H1 (cell line): ENCODE measurements at regions not wholly inside any gene's neighbourhood (a gene's known extent, or its start where the extent isn't known, plus 50 kb on each side); places are given as distances from the start of the nearest gene placed in this dataset.

Experiments used
- CTCF ChIA-PET: fragments of 300-600 bp; sonication (Branson Sonifier 250); formaldehyde crosslinking; loops from one replicate; lab custom pipeline; 2021; ENCODE audit not compliant: partially characterized antibody; lab: Charles Lee
- POLR2A ChIA-PET: fragments of 300-600 bp; sonication (Branson Sonifier 250); formaldehyde crosslinking; loops from one replicate; lab custom pipeline; 2021; ENCODE audit warnings: inconsistent platforms; ENCODE audit not compliant: partially characterized antibody; lab: Charles Lee
- DNase-seq, 2 experiments: peaks; one replicate each; pipeline versions ENCODE4 v3.0.0 to v3.0.0-alpha.2; 2010 to 2022; ENCODE audit warnings: low spot score in 2 of 2, low read depth in 1 of 2, mixed read lengths in 1 of 2
- FAIRE-seq: peaks from 2 replicates; lab custom pipeline; 2011; peaks lifted over from hg19 to GRCh38; lab: Jason Lieb, UNC
- H2AFZ ChIP-seq: 2 replicates; pipeline ENCODE4 v1.8.1; 2012; ENCODE audit warnings: low read length, inconsistent platforms
- H2AK5ac ChIP-seq: 2 replicates; pipeline ENCODE4 v1.6.1; 2013; ENCODE audit warnings: low read depth, low read length
- H2BK120ac ChIP-seq: replicated peaks from 2 replicates; pipeline ENCODE3; 2013; ENCODE audit warnings: low read depth, low read length, inconsistent platforms
- H2BK12ac ChIP-seq: 2 replicates; pipeline ENCODE4 v1.6.1; 2013; ENCODE audit warnings: low read depth, low read length
- H2BK15ac ChIP-seq: 2 replicates; pipeline ENCODE4 v1.6.1; 2013; ENCODE audit warnings: low read length
- H2BK20ac ChIP-seq: 2 replicates; pipeline ENCODE4 v1.6.1; 2013; ENCODE audit warnings: low read length
- H2BK5ac ChIP-seq: 2 replicates; pipeline ENCODE4 v1.6.1; 2013; ENCODE audit warnings: low read depth, low read length
- H3K14ac ChIP-seq: 2 replicates; pipeline ENCODE4 v1.6.1; 2013; ENCODE audit warnings: inconsistent platforms; ENCODE audit not compliant: insufficient read length
- H3K18ac ChIP-seq: 2 replicates; pipeline ENCODE4 v1.6.1; 2013; ENCODE audit warnings: low read length; ENCODE audit errors: extremely low read depth
- H3K23ac ChIP-seq: 2 replicates; pipeline ENCODE4 v1.6.1; 2013; ENCODE audit warnings: inconsistent platforms; ENCODE audit not compliant: insufficient read length
- H3K23me2 ChIP-seq: 2 replicates; pipeline ENCODE4 v1.6.1; 2013; ENCODE audit warnings: low read depth, low read length
- H3K27ac ChIP-seq: 2 replicates; pipeline ENCODE4 v1.6.1; 2011; ENCODE audit warnings: low read depth, low read length, inconsistent platforms
- H3K27me3 ChIP-seq, 4 experiments: replicated peaks in 1 of 4; 1 replicate in 1 of 4; 2 replicates in 3 of 4; pipeline versions ENCODE4 v1.6.1 to v1.8.1; 2011 to 2013; ENCODE audit warnings: low read length in 3 of 4, mild to moderate bottlenecking in 3 of 4, inconsistent platforms in 2 of 4, mixed read lengths in 2 of 4, moderate library complexity in 1 of 4; ENCODE audit not compliant: control insufficient read depth in 3 of 4, insufficient read depth in 3 of 4; ENCODE audit errors: extremely low read depth in 1 of 4
- H3K36me3 ChIP-seq, 4 experiments: 2 replicates each; pipeline versions ENCODE4 v1.6.1 to v1.8.1; 2011 to 2013; ENCODE audit warnings: mild to moderate bottlenecking in 4 of 4, low read length in 3 of 4, moderate library complexity in 2 of 4, control low read depth in 1 of 4, inconsistent platforms in 1 of 4; ENCODE audit not compliant: insufficient read depth in 4 of 4, control insufficient read depth in 2 of 4
- H3K4ac ChIP-seq: replicated peaks from 2 replicates; pipeline ENCODE3; 2013; ENCODE audit warnings: low read length, low read depth, mixed read lengths, inconsistent platforms; ENCODE audit not compliant: insufficient read length
- H3K4me1 ChIP-seq, 4 experiments: replicated peaks in 1 of 4; 1 replicate in 1 of 4; 2 replicates in 3 of 4; pipeline versions ENCODE4 v1.6.1 to v1.8.1; 2011 to 2013; ENCODE audit warnings: low read length in 3 of 4, inconsistent platforms in 2 of 4, mixed read lengths in 1 of 4; ENCODE audit not compliant: insufficient read depth in 4 of 4, control insufficient read depth in 3 of 4
- H3K4me2 ChIP-seq, 2 experiments: 2 replicates each; pipeline versions ENCODE4 v1.6.1 to v1.8.1; 2011 to 2013; ENCODE audit warnings: low read depth in 2 of 2, low read length in 2 of 2, control low read depth in 1 of 2, inconsistent platforms in 1 of 2, mild to moderate bottlenecking in 1 of 2; ENCODE audit not compliant: insufficient read depth in 1 of 2
- H3K4me3 ChIP-seq, 4 experiments: fragments of 200-600, 300-600 bp in 1 of 4; sonication (generic), shearing (Covaris generic), sonication (Bioruptor Twin) in 1 of 4; 2 replicates each; pipeline versions ENCODE4 v1.5.1 to v1.8.1; 2011 to 2016; ENCODE audit warnings: low read length in 4 of 4, low read depth in 3 of 4, control low read depth in 2 of 4, inconsistent platforms in 2 of 4, mild to moderate bottlenecking in 2 of 4, mixed read lengths in 1 of 4, moderate library complexity in 1 of 4; ENCODE audit not compliant: insufficient read depth in 2 of 4; ENCODE audit errors: extremely low read depth in 1 of 4
- H3K56ac ChIP-seq: replicated peaks from 2 replicates; pipeline ENCODE3; 2013; ENCODE audit warnings: low read depth, mild to moderate bottlenecking, mixed read lengths, low read length, inconsistent platforms; ENCODE audit not compliant: insufficient read length
- H3K79me1 ChIP-seq: 2 replicates; pipeline ENCODE4 v1.6.1; 2013; ENCODE audit warnings: low read depth, low read length, control low read depth
- H3K79me2 ChIP-seq, 2 experiments: 2 replicates each; pipeline versions ENCODE4 v1.6.1 to v1.8.1; 2012 to 2013; ENCODE audit warnings: low read length in 2 of 2, mild to moderate bottlenecking in 2 of 2, inconsistent platforms in 1 of 2; ENCODE audit not compliant: insufficient read depth in 2 of 2, control insufficient read depth in 1 of 2
- H3K9ac ChIP-seq, 4 experiments: replicated peaks in 1 of 4; 1 replicate in 1 of 4; 2 replicates in 3 of 4; pipeline versions ENCODE4 v1.6.1 to v1.8.1; 2011 to 2013; ENCODE audit warnings: low read depth in 3 of 4, low read length in 3 of 4, control low read depth in 2 of 4, mild to moderate bottlenecking in 2 of 4, moderate library complexity in 2 of 4, inconsistent platforms in 1 of 4; ENCODE audit errors: extremely low read depth in 1 of 4
- H3K9me3 ChIP-seq, 2 experiments: 2 replicates each; pipeline versions ENCODE4 v1.6.1 to v1.8.1; 2012 to 2013; ENCODE audit warnings: mild to moderate bottlenecking in 2 of 2, moderate library complexity in 2 of 2, control low read depth in 1 of 2, inconsistent platforms in 1 of 2, low read depth in 1 of 2, low read length in 1 of 2, mixed read lengths in 1 of 2; ENCODE audit not compliant: insufficient read depth in 2 of 2
- H4K20me1 ChIP-seq, 2 experiments: replicated peaks in 1 of 2; 2 replicates each; pipeline versions ENCODE3 to v1.8.1; 2011 to 2013; ENCODE audit warnings: inconsistent platforms in 2 of 2, low read length in 2 of 2, mild to moderate bottlenecking in 1 of 2; ENCODE audit not compliant: insufficient read depth in 2 of 2, control insufficient read depth in 1 of 2
- H4K5ac ChIP-seq: 2 replicates; pipeline ENCODE4 v1.6.1; 2013; ENCODE audit warnings: low read length, low read depth, mixed read lengths, inconsistent platforms; ENCODE audit not compliant: insufficient read length
- H4K8ac ChIP-seq: 2 replicates; pipeline ENCODE4 v1.8.0; 2013; ENCODE audit warnings: mild to moderate bottlenecking, moderate library complexity, low read length, inconsistent platforms; ENCODE audit not compliant: insufficient read depth; ENCODE audit errors: extremely low read depth
- H4K91ac ChIP-seq: replicated peaks from 2 replicates; pipeline ENCODE3; 2013; ENCODE audit warnings: low read length, mixed read lengths, inconsistent platforms; ENCODE audit not compliant: insufficient read length
- ASH2L ChIP-seq: fragments of 200-600, 300-600 bp; sonication (generic); IDR thresholded peaks from one replicate; pipeline ENCODE4 v1.7.1; 2017; ENCODE audit warnings: low read length
- CHD1 ChIP-seq: IDR thresholded peaks from 2 replicates; pipeline ENCODE4 v1.6.1; 2012; ENCODE audit warnings: low read depth, low read length, improper control_type of control experiment
- CREB1 ChIP-seq: IDR thresholded peaks from 2 replicates; pipeline ENCODE4 v1.6.1; 2012; ENCODE audit warnings: inconsistent platforms
- CTCF ChIP-seq, 3 experiments: IDR thresholded peaks; 1 replicate in 2 of 3; 2 replicates in 1 of 3; pipeline versions ENCODE4 v1.5.1 to v1.6.1; 2011; ENCODE audit warnings: low read length in 3 of 3, mild to moderate bottlenecking in 3 of 3, inconsistent platforms in 2 of 3, low read depth in 1 of 3, moderate library complexity in 1 of 3; ENCODE audit not compliant: insufficient read depth in 1 of 3; ENCODE audit errors: control extremely low read depth in 1 of 3
- E2F6 ChIP-seq: IDR thresholded peaks from 2 replicates; pipeline ENCODE4 v1.6.1; 2012; ENCODE audit warnings: inconsistent platforms
- GTF2F1 ChIP-seq: IDR thresholded peaks from 2 replicates; pipeline ENCODE4 v1.6.1; 2012; ENCODE audit warnings: low read depth, low read length, improper control_type of control experiment, borderline replicate concordance
- KDM1A ChIP-seq: fragments of 200-600, 300-600 bp; sonication (generic); IDR thresholded peaks from 2 replicates; pipeline ENCODE4 v1.7.1; 2016; ENCODE audit warnings: mild to moderate bottlenecking, low read length, borderline replicate concordance
- POU5F1 ChIP-seq: IDR thresholded peaks from 2 replicates; pipeline ENCODE4 v1.6.1; 2011; ENCODE audit warnings: low read depth, mild to moderate bottlenecking, low read length, moderate library complexity
- RXRA ChIP-seq: IDR thresholded peaks from 2 replicates; pipeline ENCODE4 v1.6.1; 2011; ENCODE audit warnings: low read depth, mild to moderate bottlenecking, low read length, moderate library complexity; ENCODE audit not compliant: insufficient read depth
- WGBS, 2 experiments: shearing (Covaris generic) in 1 of 2; methylation state at CpG; one replicate each; pipeline versions ENCODE4 v1.1.6 to v1.1.7; 2013 to 2015; ENCODE audit warnings: low lambda C conversion rate in 2 of 2, mixed read lengths in 2 of 2, inconsistent platforms in 1 of 2, low coverage in 1 of 2, missing lambda C conversion rate in 1 of 2; ENCODE audit not compliant: insufficient replicate concordance in 2 of 2, insufficient coverage in 1 of 2, insufficient read length in 1 of 2; ENCODE audit errors: extremely low coverage in 1 of 2, missing lambda C conversion rate in 1 of 2; 5-methylcytosine and 5-hydroxymethylcytosine counted together

DNA sequence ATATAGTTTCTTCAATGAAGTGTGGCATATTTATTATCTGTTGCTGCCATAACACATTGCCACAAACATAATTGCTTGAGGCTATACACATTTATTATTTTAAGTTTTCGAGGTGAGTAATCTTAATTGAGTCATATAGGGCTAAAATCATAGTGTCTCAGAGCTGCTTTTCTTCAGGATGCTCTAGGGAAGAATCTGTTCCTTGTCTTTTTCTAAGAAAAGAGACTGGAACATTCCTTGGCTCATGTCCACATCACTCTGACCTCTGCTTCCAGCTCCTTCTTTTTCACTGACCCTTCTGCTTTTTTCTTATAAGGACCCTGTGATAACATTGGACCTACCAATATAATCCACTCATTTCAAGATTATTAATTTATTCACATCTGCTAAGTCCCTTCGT, 632.4 kb upstream of the TYRP1 start:
- FAIRE-seq, result no peak
- TF ChIP-seq CTCF (IDR thresholded peaks at IDR 0.05; ENCODE audit: control extremely low read depth in 1 of 3, insufficient read depth in 1 of 3, low read depth in 1 of 3, low read length in 3 of 3) (no peak), KDM1A (no peak), POU5F1 (no peak), ASH2L (no peak), CHD1 (no peak), CREB1 (no peak), E2F6 (no peak), RXRA (no peak), GTF2F1 (no peak)

More for the DNA sequence above, 632.4 kb upstream of the TYRP1 start:
- H3K79me1 ChIP-seq, result no peaks in the 10 kb centered on the region
- no peaks in the 10 kb centered on the region for H4K20me1 ChIP-seq
- H3K23me2 ChIP-seq, result no peaks in the 10 kb centered on the region; the same call in 1 of the 2 replicates
- CTCF ChIA-PET, result interaction anchor here (0.7 kb wide), 1 partner anchor 151 kb away, joined by 3 read pairs; no protein-coding TSS in a partner anchor
- no peak overlapping the region for H2BK5ac ChIP-seq
- H3K4me2 ChIP-seq, result no peak overlapping the region
- no peak overlapping the region for H2BK12ac ChIP-seq
- H3K9ac ChIP-seq, result no peak overlapping the region
- no peak overlapping the region for H4K91ac ChIP-seq
- H2AK5ac ChIP-seq, result no peak overlapping the region
- POLR2A ChIA-PET, result no interaction called here
- no peak overlapping the region for H4K8ac ChIP-seq
- DNase-seq, result no peak
- H2BK15ac ChIP-seq, result no peak overlapping the region
- no peak overlapping the region for H3K14ac ChIP-seq
- H2AFZ ChIP-seq, result no peak overlapping the region
- WGBS, 2 experiments, result 89% methylated on average over 2 of the region's 2 CpGs; no CpG with 5 or more reads in 1 of the 2 experiments
- H3K56ac ChIP-seq, result no peak overlapping the region
- H3K23ac ChIP-seq, result no peak overlapping the region
- no peak overlapping the region for H3K4ac ChIP-seq
- no peak overlapping the region for H2BK120ac ChIP-seq
- H3K36me3 ChIP-seq, result no peaks in the 10 kb centered on the region
- H4K5ac ChIP-seq, result no peak overlapping the region
- H3K18ac ChIP-seq, result no peak overlapping the region
- H3K79me2 ChIP-seq, result no peaks in the 10 kb centered on the region
- no peaks in the 10 kb centered on the region for H3K27me3 ChIP-seq
- H3K4me3 ChIP-seq, result no peak overlapping the region
- H3K9me3 ChIP-seq, result no peaks in the 10 kb centered on the region
- H3K27ac ChIP-seq, result no peak overlapping the region
- H2BK20ac ChIP-seq, result no peak overlapping the region
- no peaks in the 10 kb centered on the region for H3K4me1 ChIP-seq
